IMR-90 (cell line): ENCODE measurements at regions not wholly inside any gene's neighbourhood (a gene's known extent, or its start where the extent isn't known, plus 50 kb on each side); places are given as distances from the start of the nearest gene placed in this dataset.

Experiments
- ATAC-seq: fragments of 200-7000 bp; cut with Tn5 transposase; 2 replicates; pipeline ENCODE4 v1.9.1; 2020; ENCODE audit warnings: low read depth, mild to moderate bottlenecking, moderate library complexity
- BruUV-seq: library from RNA; stranded (reverse); fragments of 400-500 nt; replicated peaks from 2 replicates; lab custom pipeline; 2021; lab: Mats Ljungman, UMichigan
- CTCF ChIA-PET: fragments of 300-600 bp; formaldehyde crosslinking; extraction: SDS; loops from one replicate; lab custom pipeline; 2021; ENCODE audit warnings: antibody characterized with exemption; lab: Yijun Ruan, JAX
- POLR2A ChIA-PET: fragments of 300-600 bp; sonication (Branson Sonifier 250); formaldehyde crosslinking; loops from one replicate; lab custom pipeline; 2022; ENCODE audit warnings: antibody characterized with exemption; ENCODE audit not compliant: unreplicated experiment; lab: Charles Lee
- DNase-seq: peaks from one replicate; pipeline ENCODE4 v3.0.0; 2013
- H2AFZ ChIP-seq: replicated peaks from 2 replicates; pipeline ENCODE3; 2013; ENCODE audit warnings: low read length, mild to moderate bottlenecking; ENCODE audit not compliant: poor library complexity
- H2AK5ac ChIP-seq: 2 replicates; pipeline ENCODE4 v1.6.1; 2013; ENCODE audit warnings: low read depth, low read length, inconsistent platforms
- H2AK9ac ChIP-seq: replicated peaks from 2 replicates; pipeline ENCODE3; 2013; ENCODE audit warnings: mild to moderate bottlenecking, low read depth, low read length, moderate library complexity; ENCODE audit not compliant: poor library complexity
- H2BK120ac ChIP-seq: 2 replicates; pipeline ENCODE4 v1.6.1; 2013; ENCODE audit warnings: low read depth, low read length, inconsistent platforms
- H2BK15ac ChIP-seq: 3 replicates; pipeline ENCODE4 v1.6.1; 2013; ENCODE audit warnings: low read depth, low read length, inconsistent platforms
- H2BK20ac ChIP-seq: 2 replicates; pipeline ENCODE4 v1.6.1; 2013; ENCODE audit warnings: low read depth, mild to moderate bottlenecking, inconsistent platforms, low read length, moderate library complexity
- H2BK5ac ChIP-seq: 2 replicates; pipeline ENCODE4 v1.6.1; 2013; ENCODE audit warnings: mild to moderate bottlenecking, low read depth, low read length, inconsistent platforms; ENCODE audit not compliant: poor library complexity, severe bottlenecking
- H3K14ac ChIP-seq: replicated peaks from 2 replicates; pipeline ENCODE4 v1.6.1; 2013; ENCODE audit warnings: low read depth, low read length, inconsistent platforms
- H3K18ac ChIP-seq: 2 replicates; pipeline ENCODE4 v1.6.1; 2013; ENCODE audit warnings: low read depth, low read length, control low read depth
- H3K23ac ChIP-seq: 2 replicates; pipeline ENCODE4 v1.6.1; 2013; ENCODE audit warnings: low read depth, low read length, inconsistent platforms
- H3K27ac ChIP-seq: 2 replicates; pipeline ENCODE4 v1.5.1; 2013; ENCODE audit warnings: mild to moderate bottlenecking, control low read depth, low read length; ENCODE audit not compliant: insufficient read depth
- H3K27me3 ChIP-seq: 2 replicates; pipeline ENCODE4 v1.6.1; 2013; ENCODE audit warnings: low read length; ENCODE audit not compliant: control insufficient read depth, insufficient read depth
- H3K36me3 ChIP-seq: 2 replicates; pipeline ENCODE4 v1.6.1; 2013; ENCODE audit warnings: low read length, mixed read lengths; ENCODE audit not compliant: control insufficient read depth, insufficient read depth
- H3K4ac ChIP-seq: 2 replicates; pipeline ENCODE4 v1.6.1; 2013; ENCODE audit warnings: low read depth, low read length, inconsistent platforms
- H3K4me1 ChIP-seq: 2 replicates; pipeline ENCODE4 v1.6.1; 2013; ENCODE audit warnings: low read length, mixed read lengths; ENCODE audit not compliant: control insufficient read depth, insufficient read depth
- H3K4me2 ChIP-seq: 2 replicates; pipeline ENCODE4 v1.6.1; 2013; ENCODE audit warnings: low read depth, mild to moderate bottlenecking, control low read depth, low read length, moderate library complexity
- H3K4me3 ChIP-seq: 2 replicates; pipeline ENCODE4 v1.5.1; 2013; ENCODE audit warnings: low read depth, mild to moderate bottlenecking, control low read depth, low read length, moderate library complexity; ENCODE audit not compliant: insufficient read depth
- H3K56ac ChIP-seq: 2 replicates; pipeline ENCODE4 v1.6.1; 2013; ENCODE audit warnings: low read length, inconsistent platforms; ENCODE audit not compliant: insufficient read depth; ENCODE audit errors: extremely low read depth
- H3K79me1 ChIP-seq, 2 experiments: 2 replicates each; pipeline ENCODE4 v1.6.1; 2013; ENCODE audit warnings: low read length in 2 of 2, inconsistent platforms in 1 of 2, low read depth in 1 of 2
- H3K9ac ChIP-seq: 2 replicates; pipeline ENCODE4 v1.6.1; 2013; ENCODE audit warnings: low read depth, low read length, control low read depth
- H3K9me1 ChIP-seq: 2 replicates; pipeline ENCODE4 v1.6.1; 2013; ENCODE audit warnings: low read length, inconsistent platforms; ENCODE audit not compliant: insufficient read depth
- H3K9me3 ChIP-seq: 2 replicates; pipeline ENCODE4 v1.6.1; 2013; ENCODE audit warnings: low read length; ENCODE audit not compliant: control insufficient read depth, insufficient read depth
- H4K20me1 ChIP-seq: 2 replicates; pipeline ENCODE4 v1.6.1; 2013; ENCODE audit warnings: low read length, inconsistent platforms; ENCODE audit not compliant: insufficient read depth
- H4K5ac ChIP-seq: 2 replicates; pipeline ENCODE4 v1.6.1; 2013; ENCODE audit warnings: mild to moderate bottlenecking, low read depth, low read length, control low read depth
- H4K8ac ChIP-seq, 2 experiments: 2 replicates each; pipeline ENCODE4 v1.6.1; 2013; ENCODE audit warnings: low read depth in 2 of 2, low read length in 2 of 2, control low read depth in 1 of 2, inconsistent platforms in 1 of 2
- H4K91ac ChIP-seq: 2 replicates; pipeline ENCODE4 v1.6.1; 2013; ENCODE audit warnings: low read depth, low read length, inconsistent platforms; ENCODE audit not compliant: insufficient read depth
- BHLHE40 ChIP-seq: fragments of 150-350 bp; IDR thresholded peaks from 2 replicates; pipeline ENCODE4 v1.6.1; 2016; ENCODE audit warnings: mild to moderate bottlenecking, low read depth, low read length
- CEBPB ChIP-seq: IDR thresholded peaks from 2 replicates; pipeline ENCODE4 v1.6.1; 2012; ENCODE audit warnings: low read depth, low read length, improper control_type of control experiment
- CHD1 ChIP-seq: IDR thresholded peaks from 2 replicates; pipeline ENCODE4 v1.6.1; 2012; ENCODE audit warnings: low read depth, low read length, improper control_type of control experiment
- CTCF ChIP-seq: conservative IDR thresholded peaks from 2 replicates; pipeline ENCODE4 v1.5.1; 2012; ENCODE audit warnings: mild to moderate bottlenecking, low read depth, low read length, improper control_type of control experiment
- ELK1 ChIP-seq: fragments of 150-350 bp; IDR thresholded peaks from 2 replicates; pipeline ENCODE4 v1.6.1; 2016; ENCODE audit warnings: low read depth, mild to moderate bottlenecking, low read length, moderate library complexity, borderline replicate concordance
- FOS ChIP-seq: fragments of 150-350 bp; IDR thresholded peaks from 2 replicates; pipeline ENCODE4 v1.6.1; 2016; ENCODE audit warnings: low read depth, low read length
- MAFK ChIP-seq: IDR thresholded peaks from 2 replicates; pipeline ENCODE4 v1.6.1; 2012; ENCODE audit warnings: low read depth, low read length, improper control_type of control experiment
- MAZ ChIP-seq: IDR thresholded peaks from 2 replicates; pipeline ENCODE4 v1.6.1; 2012; ENCODE audit warnings: low read depth, mild to moderate bottlenecking, low read length, improper control_type of control experiment, moderate library complexity, borderline replicate concordance
- MXI1 ChIP-seq: IDR thresholded peaks from 2 replicates; pipeline ENCODE4 v1.6.1; 2012; ENCODE audit warnings: low read depth, mild to moderate bottlenecking, low read length, moderate library complexity, borderline replicate concordance
- RAD21 ChIP-seq: IDR thresholded peaks from 2 replicates; pipeline ENCODE4 v1.6.1; 2012; ENCODE audit warnings: low read length, improper control_type of control experiment
- RCOR1 ChIP-seq: IDR thresholded peaks from 2 replicates; pipeline ENCODE4 v1.6.1; 2012; ENCODE audit warnings: mild to moderate bottlenecking, low read length, improper control_type of control experiment; ENCODE audit not compliant: insufficient replicate concordance
- RFX5 ChIP-seq: IDR thresholded peaks from 2 replicates; pipeline ENCODE4 v1.8.0; 2012; ENCODE audit warnings: low read depth, mild to moderate bottlenecking, low read length, moderate library complexity
- SMC3 ChIP-seq: fragments of 150-350 bp; IDR thresholded peaks from 2 replicates; pipeline ENCODE4 v1.6.1; 2016; ENCODE audit warnings: low read depth, mild to moderate bottlenecking, antibody characterized with exemption, low read length, moderate library complexity
- WGBS, 2 experiments: methylation state at CpG; one replicate each; pipeline versions ENCODE4 v1.1.5 to v1.1.7; 2013; ENCODE audit warnings: missing lambda C conversion rate in 2 of 2; ENCODE audit not compliant: insufficient read length in 1 of 2; ENCODE audit errors: extremely low coverage in 2 of 2; 5-methylcytosine and 5-hydroxymethylcytosine counted together
- dilution Hi-C: fragments of 300-500 bp; cut with HindIII; formaldehyde crosslinking; loops from one replicate; pipeline ENCODE4 v1.14.3; 2018; ENCODE audit warnings: low sequenced_read_pairs; ENCODE audit not compliant: unreplicated experiment
- in situ Hi-C: fragments of 300-500 bp; cut with MboI; formaldehyde crosslinking; loops from 3 replicates; pipeline ENCODE4 v1.14.3; 2019; ENCODE audit warnings: low sequenced_read_pairs, inconsistent platforms, mixed read lengths
- intact Hi-C: fragments of 100-400 bp; cut with micrococcal nuclease; formaldehyde crosslinking; loops from 2 replicates; pipeline ENCODE4 v1.10.0; 2022
- TF ChIP-seq, protein P1 (sequence below): fragments of 150-350 bp; IDR thresholded peaks from 2 replicates; pipeline ENCODE4 v1.6.1; 2017; ENCODE audit warnings: mild to moderate bottlenecking, antibody characterized with exemption, low read length, low read depth

GRCh38 chr3:158935846-158936245 is 134.0 kb downstream of the MFSD1 start:
- Histone ChIP-seq H3K14ac (no peak overlapping the region), H3K23ac (no peak overlapping the region), H3K27me3 (no peaks in the 10 kb centered on the region), H3K18ac (no peak overlapping the region), H3K9me1 (no peaks in the 10 kb centered on the region), H2AK5ac (no peak overlapping the region), H3K4me1 (no peaks in the 10 kb centered on the region), H2AFZ (no peak overlapping the region), H3K9ac (no peak overlapping the region), H4K8ac (no peak overlapping the region), H4K5ac (no peak overlapping the region), H3K56ac (no peak overlapping the region), H3K9me3 (no peaks in the 10 kb centered on the region), H2BK15ac (no peak overlapping the region), H3K4ac (no peak overlapping the region), H3K36me3 (no peaks in the 10 kb centered on the region), H2BK20ac (no peak overlapping the region), H4K20me1 (no peaks in the 10 kb centered on the region), H3K79me1 (no peaks in the 10 kb centered on the region), H2AK9ac (no peak overlapping the region), H3K4me3 (no peak overlapping the region), H2BK120ac (no peak overlapping the region), H2BK5ac (no peak overlapping the region), H4K91ac (no peak overlapping the region), H3K4me2 (no peak overlapping the region), H3K27ac (no peak overlapping the region)
- ChIA-PET CTCF (no interaction called here), POLR2A (no interaction called here)
- dilution Hi-C loops = no loop called here
- WGBS, 2 experiments = 20% methylated on average over 1 of the region's 5 CpGs; no CpG with 5 or more reads in 1 of the 2 experiments
- BruUV-seq = no TSS peak
- TF ChIP-seq RFX5 (no peak), RAD21 (no peak), SMC3 (no peak), ELK1 (no peak), CTCF (no peak), CHD1 (no peak), FOS (no peak), CEBPB (no peak), MAFK (no peak), MXI1 (no peak), RCOR1 (no peak), MAZ (no peak), BHLHE40 (no peak)
- TF ChIP-seq, protein P1, sequence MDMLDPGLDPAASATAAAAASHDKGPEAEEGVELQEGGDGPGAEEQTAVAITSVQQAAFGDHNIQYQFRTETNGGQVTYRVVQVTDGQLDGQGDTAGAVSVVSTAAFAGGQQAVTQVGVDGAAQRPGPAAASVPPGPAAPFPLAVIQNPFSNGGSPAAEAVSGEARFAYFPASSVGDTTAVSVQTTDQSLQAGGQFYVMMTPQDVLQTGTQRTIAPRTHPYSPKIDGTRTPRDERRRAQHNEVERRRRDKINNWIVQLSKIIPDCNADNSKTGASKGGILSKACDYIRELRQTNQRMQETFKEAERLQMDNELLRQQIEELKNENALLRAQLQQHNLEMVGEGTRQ = no peak
- intact Hi-C loops = no loop called here
- in situ Hi-C loops = no loop called here
- ATAC-seq = no peak
- DNase-seq = no peak
